ENCODE measurements at regions not wholly inside any gene's neighbourhood (a gene's known extent, or its start where the extent isn't known, plus 50 kb on each side); places are given as distances from the start of the nearest gene placed in this dataset.

DNA sequence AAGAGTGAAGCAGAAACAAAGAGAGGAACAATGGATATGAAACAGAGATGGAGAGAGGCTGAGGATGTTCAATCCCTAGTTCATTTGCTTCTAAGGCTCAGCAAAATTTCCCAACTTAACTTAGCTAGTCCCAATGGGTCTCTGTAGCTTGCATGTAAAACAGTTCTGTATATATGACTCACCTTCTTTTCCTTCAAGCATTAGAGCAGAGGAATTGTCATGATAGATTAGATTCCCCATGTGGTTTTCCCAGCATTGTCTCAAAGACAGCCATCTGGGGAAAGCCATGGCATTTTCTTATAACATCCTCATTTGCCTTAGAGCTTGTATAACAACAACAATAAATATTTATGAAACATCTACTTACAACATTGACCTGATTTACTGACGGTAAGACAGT, 93.9 kb upstream of the GATB start:
- no peaks in the 10 kb centered on the region for H3K27me3 ChIP-seq (ENCODE audit: low read length)
- H3K9me2 ChIP-seq (replicated peaks; ENCODE audit: low read length), result no peaks in the 10 kb centered on the region
- H3K36me3 ChIP-seq (ENCODE audit: low read depth, low read length), result no peaks in the 10 kb centered on the region
- H3F3A ChIP-seq (ENCODE audit: low read length, unreplicated experiment), result no peaks in the 10 kb centered on the region
- no peaks in the 10 kb centered on the region for H3K9me3 ChIP-seq (ENCODE audit: low read length)
- no peak overlapping the region for H3K27ac ChIP-seq (ENCODE audit: low read length)
- no peak overlapping the region for H3K9ac ChIP-seq (ENCODE audit: low read length)
- no peaks in the 10 kb centered on the region for H3K4me1 ChIP-seq (ENCODE audit: insufficient read depth, low read length)
- no peak overlapping the region for H3K4me2 ChIP-seq (ENCODE audit: low read length)
- H3K4me3 ChIP-seq (ENCODE audit: low read length), result no peak overlapping the region
- ATAC-seq (no peak), DNase-seq (no peak)
- CTCF ChIA-PET, result no interaction called here
- POLR2A ChIA-PET (ENCODE audit: unreplicated experiment), result no interaction called here
- TF ChIP-seq, protein P1, sequence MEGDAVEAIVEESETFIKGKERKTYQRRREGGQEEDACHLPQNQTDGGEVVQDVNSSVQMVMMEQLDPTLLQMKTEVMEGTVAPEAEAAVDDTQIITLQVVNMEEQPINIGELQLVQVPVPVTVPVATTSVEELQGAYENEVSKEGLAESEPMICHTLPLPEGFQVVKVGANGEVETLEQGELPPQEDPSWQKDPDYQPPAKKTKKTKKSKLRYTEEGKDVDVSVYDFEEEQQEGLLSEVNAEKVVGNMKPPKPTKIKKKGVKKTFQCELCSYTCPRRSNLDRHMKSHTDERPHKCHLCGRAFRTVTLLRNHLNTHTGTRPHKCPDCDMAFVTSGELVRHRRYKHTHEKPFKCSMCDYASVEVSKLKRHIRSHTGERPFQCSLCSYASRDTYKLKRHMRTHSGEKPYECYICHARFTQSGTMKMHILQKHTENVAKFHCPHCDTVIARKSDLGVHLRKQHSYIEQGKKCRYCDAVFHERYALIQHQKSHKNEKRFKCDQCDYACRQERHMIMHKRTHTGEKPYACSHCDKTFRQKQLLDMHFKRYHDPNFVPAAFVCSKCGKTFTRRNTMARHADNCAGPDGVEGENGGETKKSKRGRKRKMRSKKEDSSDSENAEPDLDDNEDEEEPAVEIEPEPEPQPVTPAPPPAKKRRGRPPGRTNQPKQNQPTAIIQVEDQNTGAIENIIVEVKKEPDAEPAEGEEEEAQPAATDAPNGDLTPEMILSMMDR (conservative IDR thresholded peaks at IDR 0.05; ENCODE audit: low read depth, low read length), result no peak
- TF ChIP-seq EZH2 (IDR thresholded peaks at IDR 0.05; ENCODE audit: low read length, unreplicated experiment), result no peak
- no peak for TF ChIP-seq EZH2phosphoT487 (IDR thresholded peaks at IDR 0.05; ENCODE audit: borderline replicate concordance, low read length)
- no peaks in the 10 kb centered on the region for H4K20me1 ChIP-seq (ENCODE audit: low read length)
- no peaks in the 10 kb centered on the region for H3K79me2 ChIP-seq (ENCODE audit: low read length)
- no TSS peak for BruUV-seq (replicated peaks)
- intact Hi-C loops (cut with micrococcal nuclease), result no loop called here
- no peak overlapping the region for H2AFZ ChIP-seq (ENCODE audit: low read length)

DNA sequence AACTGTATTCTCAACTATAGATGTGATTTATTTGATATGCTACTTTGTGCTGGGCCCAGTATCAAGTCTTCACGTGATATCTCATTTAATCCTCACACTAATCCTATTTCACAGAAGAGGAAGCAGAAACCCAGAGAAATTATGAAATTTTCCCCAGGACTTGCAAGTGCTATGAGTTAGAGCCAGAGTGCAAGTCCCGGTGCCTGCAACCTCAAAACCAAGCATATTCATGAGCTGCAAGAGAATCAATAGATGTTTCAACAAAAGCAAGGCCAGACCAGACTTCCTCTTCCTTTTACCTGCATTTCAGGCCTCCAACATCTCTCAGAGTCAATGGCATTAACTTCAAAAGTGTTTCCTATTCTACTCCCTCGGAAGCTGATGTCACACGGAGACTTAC, 92.2 kb upstream of the GATB start:
- H3K27ac ChIP-seq (ENCODE audit: low read length), result no peak overlapping the region
- BruUV-seq (replicated peaks), result no TSS peak
- DNase-seq (no peak), ATAC-seq (no peak)
- H3K4me2 ChIP-seq (ENCODE audit: low read length), result no peak overlapping the region
- no peak for TF ChIP-seq EZH2 (IDR thresholded peaks at IDR 0.05; ENCODE audit: low read length, unreplicated experiment)
- no peaks in the 10 kb centered on the region for H3K36me3 ChIP-seq (ENCODE audit: low read depth, low read length)
- H3K4me3 ChIP-seq (ENCODE audit: low read length), result no peak overlapping the region
- no peaks in the 10 kb centered on the region for H3K4me1 ChIP-seq (ENCODE audit: insufficient read depth, low read length)
- intact Hi-C loops (cut with micrococcal nuclease), result no loop called here
- H4K20me1 ChIP-seq (ENCODE audit: low read length), result no peaks in the 10 kb centered on the region
- CTCF ChIA-PET, result no interaction called here
- H3K9ac ChIP-seq (ENCODE audit: low read length), result no peak overlapping the region
- POLR2A ChIA-PET (ENCODE audit: unreplicated experiment), result no interaction called here
- H2AFZ ChIP-seq (ENCODE audit: low read length), result no peak overlapping the region
- H3F3A ChIP-seq (ENCODE audit: low read length, unreplicated experiment), result no peaks in the 10 kb centered on the region
- H3K27me3 ChIP-seq (ENCODE audit: low read length), result no peaks in the 10 kb centered on the region
- no peaks in the 10 kb centered on the region for H3K9me3 ChIP-seq (ENCODE audit: low read length)
- H3K9me2 ChIP-seq (replicated peaks; ENCODE audit: low read length), result no peaks in the 10 kb centered on the region
- no peaks in the 10 kb centered on the region for H3K79me2 ChIP-seq (ENCODE audit: low read length)

DNA sequence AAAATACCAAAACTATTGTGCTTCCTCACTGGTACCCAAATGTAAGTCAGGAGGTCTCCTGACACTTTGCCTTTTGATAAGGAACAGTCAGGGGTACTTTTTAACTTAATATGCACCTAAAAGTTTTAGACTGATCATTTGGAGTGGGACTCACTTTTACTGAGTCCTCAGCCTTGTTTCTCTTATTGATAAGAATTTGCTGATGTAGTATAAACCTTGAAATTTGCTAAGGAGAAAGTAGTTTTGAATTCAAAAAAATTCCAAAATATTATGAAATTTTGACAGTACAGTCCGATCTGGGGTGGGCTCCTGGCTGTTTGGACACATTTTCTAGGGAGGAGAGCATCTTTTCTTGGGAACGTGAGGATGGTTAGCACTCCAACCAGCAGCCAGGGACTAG, 91.4 kb upstream of the GATB start:
- Histone ChIP-seq H4K20me1 (ENCODE audit: low read length) (no peaks in the 10 kb centered on the region), H3K4me3 (ENCODE audit: low read length) (no peak overlapping the region), H3K9ac (ENCODE audit: low read length) (no peak overlapping the region), H3F3A (ENCODE audit: low read length, unreplicated experiment) (no peaks in the 10 kb centered on the region), H3K4me1 (ENCODE audit: insufficient read depth, low read length) (no peaks in the 10 kb centered on the region), H3K9me2 (replicated peaks; ENCODE audit: low read length) (no peaks in the 10 kb centered on the region), H3K36me3 (ENCODE audit: low read depth, low read length) (no peaks in the 10 kb centered on the region), H3K27me3 (ENCODE audit: low read length) (no peaks in the 10 kb centered on the region), H3K9me3 (ENCODE audit: low read length) (no peaks in the 10 kb centered on the region), H2AFZ (ENCODE audit: low read length) (no peak overlapping the region), H3K4me2 (ENCODE audit: low read length) (no peak overlapping the region), H3K79me2 (ENCODE audit: low read length) (no peaks in the 10 kb centered on the region), H3K27ac (ENCODE audit: low read length) (no peak overlapping the region)
- DNase-seq, result no peak
- intact Hi-C loops (cut with micrococcal nuclease), result no loop called here
- BruUV-seq (replicated peaks), result no TSS peak
- TF ChIP-seq, protein P1 (conservative IDR thresholded peaks at IDR 0.05; ENCODE audit: low read depth, low read length), result no peak
- no peak for TF ChIP-seq EZH2phosphoT487 (IDR thresholded peaks at IDR 0.05; ENCODE audit: borderline replicate concordance, low read length)
- no peak for TF ChIP-seq EZH2 (IDR thresholded peaks at IDR 0.05; ENCODE audit: low read length, unreplicated experiment)
- ATAC-seq, result no peak
- CTCF ChIA-PET, result no interaction called here
- POLR2A ChIA-PET (ENCODE audit: unreplicated experiment), result no interaction called here

Measured in PC-3 (cell line).